HCT116 (cell line): ENCODE measurements at regions not wholly inside any gene's neighbourhood (a gene's known extent, or its start where the extent isn't known, plus 50 kb on each side); places are given as distances from the start of the nearest gene placed in this dataset.

Source experiments
- ATAC-seq: fragments of 200-7000 bp; cut with Tn5 transposase; 2 replicates; pipeline ENCODE4 v1.9.1; 2020; ENCODE audit warnings: mild to moderate bottlenecking, moderate library complexity
- BruUV-seq: library from RNA; stranded (reverse); fragments of 400-500 nt; replicated peaks from 2 replicates; lab custom pipeline; 2021; lab: Mats Ljungman, UMichigan
- CTCF ChIA-PET: fragments of 300-600 bp; sonication (Branson Sonifier 250); formaldehyde crosslinking; loops from one replicate; lab custom pipeline; 2021; ENCODE audit warnings: antibody characterized with exemption; lab: Charles Lee
- POLR2A ChIA-PET: fragments of 300-600, 350-600 bp; sonication (Branson Sonifier 250); formaldehyde crosslinking; loops from one replicate; lab custom pipeline; 2021; ENCODE audit warnings: antibody characterized with exemption; lab: Charles Lee
- RAD21 ChIA-PET, 2 experiments: fragments of 300-600 bp; sonication (Branson Sonifier 250); formaldehyde crosslinking; loops; one replicate each; lab custom pipeline; 2023; ENCODE audit warnings: low total read pairs in 2 of 2; ENCODE audit not compliant: uncharacterized antibody in 2 of 2, unreplicated experiment in 2 of 2, low non-redundant PET in 1 of 2; lab: Charles Lee
- DNase-seq: peaks from one replicate; pipeline ENCODE4 v3.0.0-alpha.2; 2010; ENCODE audit warnings: low read depth, low spot score
- H2AFZ ChIP-seq: fragments of 200-600 bp; shearing (Covaris generic), sonication (generic); 2 replicates; pipeline ENCODE4 v1.6.1; 2017; ENCODE audit warnings: low read depth, mixed run types, mixed read lengths, antibody characterized with exemption, low read length; ENCODE audit not compliant: poor library complexity, severe bottlenecking
- H3K27ac ChIP-seq: 2 replicates; pipeline ENCODE4 v1.5.1; 2012; ENCODE audit warnings: low read depth, low read length
- H3K27me3 ChIP-seq: fragments of 200-600 bp; sonication (generic); 2 replicates; pipeline ENCODE4 v1.6.1; 2016; ENCODE audit warnings: mixed run types, low read length, mixed read lengths; ENCODE audit not compliant: insufficient read depth
- H3K36me3 ChIP-seq, 2 experiments: fragments of 200-500 bp in 1 of 2; fragments of 200-600 bp in 1 of 2; sonication (Bioruptor generic) in 1 of 2; sonication (generic) in 1 of 2; 2 replicates each; pipeline versions ENCODE4 v1.5.1 to v1.6.1; 2014 to 2016; ENCODE audit warnings: low read length in 2 of 2, inconsistent platforms in 1 of 2, mixed read lengths in 1 of 2, mixed run types in 1 of 2; ENCODE audit not compliant: insufficient read depth in 2 of 2, control insufficient read depth in 1 of 2
- H3K4me1 ChIP-seq, 2 experiments: fragments of 200-600 bp in 1 of 2; sonication (generic) in 1 of 2; 2 replicates each; pipeline versions ENCODE4 v1.5.1 to v1.6.1; 2012 to 2017; ENCODE audit warnings: low read length in 2 of 2, inconsistent platforms in 1 of 2, mild to moderate bottlenecking in 1 of 2, mixed read lengths in 1 of 2, mixed run types in 1 of 2, moderate library complexity in 1 of 2; ENCODE audit not compliant: insufficient read depth in 2 of 2, control insufficient read depth in 1 of 2
- H3K4me2 ChIP-seq: fragments of 200-600 bp; sonication (generic); 2 replicates; pipeline ENCODE4 v1.6.1; 2017; ENCODE audit warnings: mixed run types, low read length, mixed read lengths
- H3K4me3 ChIP-seq, 2 experiments: fragments of 200-600 bp in 1 of 2; sonication (generic) in 1 of 2; replicated peaks in 1 of 2; 2 replicates each; pipeline ENCODE4 v1.5.1; 2011 to 2016; ENCODE audit warnings: low read length in 2 of 2, control low read depth in 1 of 2, low read depth in 1 of 2, mild to moderate bottlenecking in 1 of 2, mixed read lengths in 1 of 2, mixed run types in 1 of 2
- H3K79me2 ChIP-seq: fragments of 200-600 bp; sonication (generic); 2 replicates; pipeline ENCODE4 v1.6.1; 2017; ENCODE audit warnings: mild to moderate bottlenecking, mixed run types, low read length, moderate library complexity, mixed read lengths; ENCODE audit not compliant: insufficient read depth
- H3K9ac ChIP-seq: fragments of 200-600 bp; sonication (generic); 2 replicates; pipeline ENCODE4 v1.6.1; 2016; ENCODE audit warnings: low read length, mixed read lengths
- H3K9me2 ChIP-seq: fragments of 200-600 bp; sonication (generic), shearing (Covaris generic); 2 replicates; pipeline ENCODE4 v1.6.1; 2017; ENCODE audit warnings: mixed run types, mild to moderate bottlenecking, moderate library complexity; ENCODE audit not compliant: insufficient read depth
- H3K9me3 ChIP-seq, 2 experiments: fragments of 200-500 bp in 1 of 2; fragments of 200-600 bp in 1 of 2; sonication (Bioruptor generic) in 1 of 2; sonication (generic) in 1 of 2; 2 replicates each; pipeline ENCODE4 v1.6.1; 2014 to 2017; ENCODE audit warnings: low read length in 2 of 2, mixed read lengths in 2 of 2, inconsistent platforms in 1 of 2, low read depth in 1 of 2, mild to moderate bottlenecking in 1 of 2, mixed run types in 1 of 2, moderate library complexity in 1 of 2; ENCODE audit not compliant: control insufficient read depth in 1 of 2, insufficient read depth in 1 of 2
- H4K20me1 ChIP-seq: fragments of 200-600 bp; sonication (generic), shearing (Covaris generic); 2 replicates; pipeline ENCODE4 v1.6.1; 2017; ENCODE audit warnings: mixed run types, mild to moderate bottlenecking, moderate library complexity; ENCODE audit not compliant: insufficient read depth
- CTCF ChIP-seq, 3 experiments: fragments of 200-600 bp in 1 of 3; sonication (generic) in 1 of 3; IDR thresholded peaks in 2 of 3; conservative IDR thresholded peaks in 1 of 3; 2 replicates each; pipeline ENCODE4 v1.5.1; 2012 to 2017; ENCODE audit warnings: low read depth in 2 of 3, low read length in 2 of 3, antibody characterized with exemption in 1 of 3, borderline replicate concordance in 1 of 3, control low read depth in 1 of 3, mild to moderate bottlenecking in 1 of 3, mixed read lengths in 1 of 3, mixed run types in 1 of 3, moderate library complexity in 1 of 3; ENCODE audit not compliant: insufficient read depth in 1 of 3
- POLR2A ChIP-seq: IDR thresholded peaks from 2 replicates; pipeline ENCODE4 v1.7.0; 2011; ENCODE audit warnings: borderline replicate concordance; ENCODE audit not compliant: insufficient read depth, insufficient read length; ENCODE audit errors: extremely low read depth
- RAD21 ChIP-seq: IDR thresholded peaks from 2 replicates; pipeline ENCODE4 v1.6.1; 2012; ENCODE audit warnings: low read depth, mild to moderate bottlenecking
- SIN3A ChIP-seq: IDR thresholded peaks from 2 replicates; pipeline ENCODE4 v1.6.1; 2012; ENCODE audit warnings: low read depth
- intact Hi-C: fragments of 100-400 bp; cut with micrococcal nuclease; formaldehyde crosslinking; loops from 2 replicates; pipeline ENCODE4 v1.10.0; 2022

GRCh38 chr22:22709719-22710445, 65.5 kb downstream of the GGTLC2 start:
- DNase-seq = no peak
- peak; percentile 58; the same call in 1 of the 2 replicates for ATAC-seq
- no TSS peak for BruUV-seq
- Histone ChIP-seq H3K79me2 (no peaks in the 10 kb centered on the region), H3K4me3 (no peak overlapping the region), H3K9me3 (no peaks in the 10 kb centered on the region), H2AFZ (no peak overlapping the region), H3K4me2 (no peak overlapping the region), H3K27ac (no peak overlapping the region), H3K9ac (no peak overlapping the region), H4K20me1 (no peaks in the 10 kb centered on the region), H3K4me1 (no peaks in the 10 kb centered on the region), H3K36me3 (no peaks in the 10 kb centered on the region), H3K9me2 (no peaks in the 10 kb centered on the region), H3K27me3 (no peaks in the 10 kb centered on the region)
- intact Hi-C loops = loop anchor here (5.0 kb wide), 1 partner anchor 172 kb away; no protein-coding TSS in a partner anchor
- TF ChIP-seq RAD21 (peak; percentile 52), POLR2A (no peak), CTCF (IDR thresholded peaks at IDR 0.05 in 2 of 3, conservative IDR thresholded peaks at IDR 0.05 in 1 of 3; ENCODE audit: borderline replicate concordance in 1 of 3, insufficient read depth in 1 of 3, low read depth in 2 of 3, low read length in 2 of 3) (peak; percentile 40 to 71 (median 69); a peak in 5 of 6 replicates)
- ChIA-PET CTCF (interaction anchor here (0.7 to 2.3 kb wide), 23 partner anchors 8 to 301 kb away, joined by 3 to 21 read pairs (median 6); no protein-coding TSS in a partner anchor), RAD21 (interaction anchor here in 1 of 2 experiments (1.4 kb wide), 1 partner anchor 43 kb away, joined by 3 read pairs; no protein-coding TSS in a partner anchor), POLR2A (no interaction called here)

- ChIA-PET RAD21 (no interaction called here), POLR2A (no interaction called here)
Measured at GRCh38 chr22:22710719-22711531, 66.5 kb downstream of the GGTLC2 start.

More at GRCh38 chr22:22710719-22711531, 66.5 kb downstream of the GGTLC2 start:
- peak; percentile 96 for ATAC-seq
- no peaks in the 10 kb centered on the region for H3K9me2 ChIP-seq
- H3K27me3 ChIP-seq = no peaks in the 10 kb centered on the region
- H3K4me2 ChIP-seq = no peak overlapping the region
- BruUV-seq = no TSS peak
- H3K27ac ChIP-seq = no peak overlapping the region
- H3K79me2 ChIP-seq = no peaks in the 10 kb centered on the region
- peak; percentile 34; the same call in 1 of the 2 replicates for TF ChIP-seq RAD21
- TF ChIP-seq CTCF (IDR thresholded peaks at IDR 0.05 in 2 of 3, conservative IDR thresholded peaks at IDR 0.05 in 1 of 3; ENCODE audit: borderline replicate concordance in 1 of 3, insufficient read depth in 1 of 3, low read depth in 2 of 3, low read length in 2 of 3) = peak; percentile 61 to 98 (median 97); a peak in 5 of 6 replicates
- no peak for TF ChIP-seq SIN3A
- TF ChIP-seq, all 23 proteins: peak for 2
- no peaks in the 10 kb centered on the region for H3K36me3 ChIP-seq
- no peak for DNase-seq
- CTCF ChIA-PET = interaction anchor here (1.4 to 2.3 kb wide), 7 partner anchors 8 to 173 kb away, joined by 3 to 21 read pairs (median 9); no protein-coding TSS in a partner anchor
- H3K9me3 ChIP-seq = no peaks in the 10 kb centered on the region
- intact Hi-C loops = loop anchor here (5.0 kb wide), 1 partner anchor 171 kb away; no protein-coding TSS in a partner anchor
- H4K20me1 ChIP-seq = no peaks in the 10 kb centered on the region
- H2AFZ ChIP-seq = no peak overlapping the region
- no peaks in the 10 kb centered on the region for H3K4me1 ChIP-seq
- no peak overlapping the region for H3K9ac ChIP-seq
- no peak overlapping the region for H3K4me3 ChIP-seq
